ENCODE measurements at regions not wholly inside any gene's neighbourhood (a gene's known extent, or its start where the extent isn't known, plus 50 kb on each side); places are given as distances from the start of the nearest gene placed in this dataset.

- Histone ChIP-seq H3K4me3 (ENCODE audit: low read length) (no peak overlapping the region), H3K36me3 (ENCODE audit: control insufficient read depth, insufficient read depth, low read length) (no peaks in the 10 kb centered on the region), H3K27ac (ENCODE audit: low read length) (no peak overlapping the region), H3K27me3 (ENCODE audit: control insufficient read depth, insufficient read depth, low read length) (no peaks in the 10 kb centered on the region), H3K4me1 (ENCODE audit: control insufficient read depth, insufficient read depth, low read length) (no peaks in the 10 kb centered on the region), H3K9me3 (ENCODE audit: control insufficient read depth, insufficient read depth, low read length) (peaks cover 2% of the 10 kb centered on the region)
- H3K36me3 Mint-ChIP-seq = no peaks in the 10 kb centered on the region
- no peaks in the 10 kb centered on the region for H3K9me3 Mint-ChIP-seq
- H3K4me1 Mint-ChIP-seq = no peaks in the 10 kb centered on the region
- H3K27me3 Mint-ChIP-seq (ENCODE audit: low read depth in 2 of 2) = peaks cover 13 to 31% of the 10 kb centered on the region in 2 donors
- H3K4me3 Mint-ChIP-seq = no peak overlapping the region
- intact Hi-C loops (cut with micrococcal nuclease) = no loop called here
- DNase-seq (no peak), ATAC-seq (no peak)
- no peak overlapping the region for H3K27ac Mint-ChIP-seq
- TF ChIP-seq CTCF (IDR thresholded peaks at IDR 0.05) = no peak
- WGBS (ENCODE audit: insufficient coverage) = 78% methylated on average over 12 of the region's 12 CpGs
Measured at GRCh38 chr22:47247579-47248240, 485.3 kb downstream of the TBC1D22A start.

DNA sequence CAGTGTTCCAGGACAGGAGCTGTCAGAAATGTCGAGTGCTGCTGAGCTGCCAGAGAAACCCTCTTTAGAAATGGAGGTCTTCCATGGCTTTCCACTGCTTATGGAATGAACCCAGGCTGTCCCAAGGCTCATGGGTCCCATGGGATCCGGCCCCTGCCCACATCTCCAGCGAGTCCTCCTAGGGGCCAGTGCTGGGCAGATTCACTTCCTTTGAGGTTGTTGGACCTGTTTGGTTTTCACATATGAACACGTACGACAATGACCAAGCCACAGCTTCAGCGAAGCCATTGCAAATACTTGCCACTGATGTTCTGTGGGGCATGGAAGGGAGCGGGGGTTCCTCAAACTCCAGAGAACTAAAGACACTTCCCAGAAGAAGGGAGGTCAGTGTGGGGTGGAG is 483.3 kb downstream of the TBC1D22A start:
- no peak overlapping the region for H3K27ac Mint-ChIP-seq
- H3K27me3 ChIP-seq (ENCODE audit: control insufficient read depth, insufficient read depth, low read length) = no peaks in the 10 kb centered on the region
- no peaks in the 10 kb centered on the region for H3K36me3 ChIP-seq (ENCODE audit: control insufficient read depth, insufficient read depth, low read length)
- no peak overlapping the region for H3K4me3 ChIP-seq (ENCODE audit: low read length)
- intact Hi-C loops (cut with micrococcal nuclease) = no loop called here
- H3K4me1 Mint-ChIP-seq = no peaks in the 10 kb centered on the region
- H3K27ac ChIP-seq (ENCODE audit: low read length) = no peak overlapping the region
- H3K27me3 Mint-ChIP-seq (ENCODE audit: low read depth in 2 of 2) = peaks cover 18 to 38% of the 10 kb centered on the region in 2 donors
- no peaks in the 10 kb centered on the region for H3K4me1 ChIP-seq (ENCODE audit: control insufficient read depth, insufficient read depth, low read length)
- 87% methylated on average over 7 of the region's 7 CpGs for WGBS (ENCODE audit: insufficient coverage)
- H3K9me3 ChIP-seq (ENCODE audit: control insufficient read depth, insufficient read depth, low read length) = peaks cover 2% of the 10 kb centered on the region
- H3K36me3 Mint-ChIP-seq = no peaks in the 10 kb centered on the region
- DNase-seq (no peak), ATAC-seq (no peak)
- H3K4me3 Mint-ChIP-seq = no peak overlapping the region
- H3K9me3 Mint-ChIP-seq = no peaks in the 10 kb centered on the region
- no peak for TF ChIP-seq CTCF (IDR thresholded peaks at IDR 0.05)

DNA sequence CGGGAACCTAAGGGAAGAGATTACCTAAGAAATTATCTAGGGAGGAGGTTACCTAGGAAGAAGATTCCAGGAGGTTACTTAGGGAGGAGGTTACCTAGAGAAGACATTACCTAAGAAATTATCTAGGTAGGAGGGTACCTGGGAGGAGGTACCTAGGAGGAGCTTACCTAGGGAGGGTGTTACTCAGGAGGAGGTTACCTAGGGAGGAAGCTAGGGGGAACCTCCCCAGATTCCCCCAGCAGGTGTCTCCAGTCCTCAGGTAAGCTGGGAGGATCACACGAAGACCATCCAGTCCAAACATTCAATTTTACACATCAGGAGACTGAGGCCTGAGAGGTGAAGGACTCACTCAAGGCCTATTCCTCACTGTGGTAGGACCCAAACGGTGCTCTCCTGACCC is 482.8 kb downstream of the TBC1D22A start:
- ATAC-seq = no peak
- WGBS (ENCODE audit: insufficient coverage) = 74% methylated on average over 3 of the region's 3 CpGs
- H3K4me3 ChIP-seq (ENCODE audit: low read length) = no peak overlapping the region

More for the DNA sequence above, 482.8 kb downstream of the TBC1D22A start:
- no peaks in the 10 kb centered on the region for H3K4me1 ChIP-seq (ENCODE audit: control insufficient read depth, insufficient read depth, low read length)
- H3K27me3 Mint-ChIP-seq (ENCODE audit: low read depth in 2 of 2) = peaks cover 18 to 38% of the 10 kb centered on the region in 2 donors
- H3K4me3 Mint-ChIP-seq = no peak overlapping the region
- no peaks in the 10 kb centered on the region for H3K36me3 Mint-ChIP-seq
- no peaks in the 10 kb centered on the region for H3K9me3 Mint-ChIP-seq
- TF ChIP-seq CTCF (IDR thresholded peaks at IDR 0.05) = no peak
- no peak overlapping the region for H3K27ac Mint-ChIP-seq
- intact Hi-C loops (cut with micrococcal nuclease) = no loop called here
- H3K9me3 ChIP-seq (ENCODE audit: control insufficient read depth, insufficient read depth, low read length) = peaks cover 2% of the 10 kb centered on the region
- H3K36me3 ChIP-seq (ENCODE audit: control insufficient read depth, insufficient read depth, low read length) = no peaks in the 10 kb centered on the region
- no peak for DNase-seq
- no peaks in the 10 kb centered on the region for H3K4me1 Mint-ChIP-seq
- H3K27me3 ChIP-seq (ENCODE audit: control insufficient read depth, insufficient read depth, low read length) = no peaks in the 10 kb centered on the region
- H3K27ac ChIP-seq (ENCODE audit: low read length) = no peak overlapping the region
